Left renal pelvis (tissue), 4 donors: ENCODE measurements at regions not wholly inside any gene's neighbourhood (a gene's known extent, or its start where the extent isn't known, plus 50 kb on each side); places are given as distances from the start of the nearest gene placed in this dataset.
A peak's percentile ranks its signal among the peaks of the same experiment; 100 is the strongest.

Experiments
- DNase-seq, 4 donors: peaks; one replicate each; pipeline ENCODE4 v3.0.0-alpha.2; 2013; ENCODE audit warnings: low read depth in 4 of 4, low spot score in 3 of 4

GRCh38 chr5:21694567-21694966, 1158.6 kb downstream of the CDH12 start:
- DNase-seq = no peak

GRCh38 chr5:21693591-21693990, 1159.6 kb downstream of the CDH12 start:
- DNase-seq = no peak

- DNase-seq = no peak
Measured at GRCh38 chr5:21689587-21689986, 1163.6 kb downstream of the CDH12 start.

GRCh38 chr5:21688655-21689054, 1164.5 kb downstream of the CDH12 start:
- DNase-seq = no peak

- no peak for DNase-seq
Measured at GRCh38 chr5:21687621-21688020, 1165.5 kb downstream of the CDH12 start.

GRCh38 chr5:21686706-21687105, 1166.4 kb downstream of the CDH12 start:
- DNase-seq = no peak

GRCh38 chr5:21685522-21685921, 1167.6 kb downstream of the CDH12 start:
- DNase-seq = no peak

GRCh38 chr5:21684992-21685391, 1168.2 kb downstream of the CDH12 start:
- no peak for DNase-seq

- DNase-seq = no peak
Measured at GRCh38 chr5:21681911-21682310, 1171.2 kb downstream of the CDH12 start.

GRCh38 chr5:21680641-21681040, 1172.5 kb downstream of the CDH12 start:
- DNase-seq = no peak

GRCh38 chr5:21680196-21680595, 1172.9 kb downstream of the CDH12 start:
- DNase-seq = no peak

- no peak for DNase-seq
Measured at GRCh38 chr5:21678526-21678925, 1174.6 kb downstream of the CDH12 start.

GRCh38 chr5:21672911-21673310, 1180.2 kb downstream of the CDH12 start:
- no peak for DNase-seq

- DNase-seq = no peak
Measured at GRCh38 chr5:21672360-21672759, 1180.8 kb downstream of the CDH12 start.

- no peak for DNase-seq
Measured at GRCh38 chr5:21665524-21665923, 1187.6 kb downstream of the CDH12 start.

GRCh38 chr5:21663082-21663481, 1190.1 kb downstream of the CDH12 start:
- no peak for DNase-seq

GRCh38 chr5:21661184-21661583, 1192.0 kb downstream of the CDH12 start:
- DNase-seq = no peak

GRCh38 chr5:21654556-21654955, 1198.6 kb downstream of the CDH12 start:
- DNase-seq = peak in 3 of 4 donors; percentile 2 to 41 (median 10)

GRCh38 chr5:21649969-21650368, 1203.2 kb downstream of the CDH12 start:
- no peak for DNase-seq

GRCh38 chr5:21646469-21646868, 1206.7 kb downstream of the CDH12 start:
- no peak for DNase-seq

GRCh38 chr5:21644032-21644431, 1209.1 kb downstream of the CDH12 start:
- no peak for DNase-seq

- DNase-seq = no peak
Measured at GRCh38 chr5:21642312-21642711, 1210.8 kb downstream of the CDH12 start.

- no peak for DNase-seq
Measured at GRCh38 chr5:21623831-21624230, 1229.3 kb downstream of the CDH12 start.
